A549 (cell line): ENCODE measurements at regions not wholly inside any gene's neighbourhood (a gene's known extent, or its start where the extent isn't known, plus 50 kb on each side); places are given as distances from the start of the nearest gene placed in this dataset.

Experiments used
- ATAC-seq, 2 experiments: fragments of 200-7000 bp in 1 of 2; fragments of >200 bp in 1 of 2; cut with Nextera tagmentation in 1 of 2; cut with Tn5 transposase in 1 of 2; 3 replicates each; pipeline versions ENCODE4 v1.8.0 to v1.9.1; 2018 to 2020; ENCODE audit warnings: mild to moderate bottlenecking in 1 of 2, moderate library complexity in 1 of 2
- CTCF ChIA-PET: fragments of 300-600 bp; sonication (Branson Sonifier 250); formaldehyde crosslinking; extraction: SDS; loops from one replicate; lab custom pipeline; 2021; ENCODE audit warnings: antibody characterized with exemption, inconsistent platforms; lab: Yijun Ruan, JAX
- POLR2A ChIA-PET: fragments of 350-600 bp; formaldehyde crosslinking; extraction: SDS; loops from one replicate; lab custom pipeline; 2021; ENCODE audit warnings: antibody characterized with exemption, inconsistent platforms; lab: Yijun Ruan, JAX
- DNase-seq, 2 experiments: peaks; one replicate each; pipeline versions ENCODE4 v3.0.0 to v3.0.0-alpha.2; 2011 to 2016; ENCODE audit warnings: low read depth in 1 of 2, low spot score in 1 of 2
- FAIRE-seq: peaks from 2 replicates; lab custom pipeline; 2011; peaks lifted over from hg19 to GRCh38; lab: Jason Lieb, UNC
- H3K27ac ChIP-seq, 2 experiments: fragments of >200 bp; sonication (Bioruptor Twin); formaldehyde crosslinking; 3 replicates each; pipeline ENCODE4 v1.5.1; 2016 to 2017
- H3K4me1 ChIP-seq: fragments of >200 bp; sonication (Bioruptor Twin); formaldehyde crosslinking; 3 replicates; pipeline ENCODE4 v1.6.1; 2016
- H3K4me2 ChIP-seq: fragments of >200 bp; sonication (Bioruptor Twin); formaldehyde crosslinking; 3 replicates; pipeline ENCODE4 v1.6.1; 2016
- H3K4me3 ChIP-seq: fragments of >200 bp; sonication (Bioruptor Twin); formaldehyde crosslinking; 3 replicates; pipeline ENCODE4 v1.5.1; 2016
- H3K9me3 ChIP-seq: fragments of >200 bp; sonication (Bioruptor Twin); formaldehyde crosslinking; 3 replicates; pipeline ENCODE4 v1.6.1; 2016
- CEBPB ChIP-seq, 2 experiments: fragments of >200 bp in 1 of 2; sonication (Bioruptor Twin) in 1 of 2; formaldehyde crosslinking in 1 of 2; IDR thresholded peaks; 2 replicates each; pipeline ENCODE4 v1.6.1; 2012 to 2016
- CHD2 ChIP-seq: fragments of 150-350 bp; IDR thresholded peaks from 2 replicates; pipeline ENCODE4 v1.6.1; 2014; ENCODE audit warnings: low read length; ENCODE audit not compliant: partially characterized antibody
- EHMT2 ChIP-seq: fragments of 200-600 bp; sonication (generic); IDR thresholded peaks from 2 replicates; pipeline ENCODE4 v1.6.1; 2016; ENCODE audit warnings: antibody characterized with exemption, low read depth, mild to moderate bottlenecking, moderate library complexity
- ESRRA ChIP-seq: fragments of 150-350 bp; IDR thresholded peaks from 2 replicates; pipeline ENCODE4 v1.6.1; 2014; ENCODE audit warnings: mild to moderate bottlenecking, low read length, borderline replicate concordance
- FOSB ChIP-seq: fragments of 250-450 bp; sonication (Bioruptor Pico); IDR thresholded peaks from 2 replicates; pipeline ENCODE4 v1.5.0; 2020; ENCODE audit warnings: mild to moderate bottlenecking, moderate library complexity
- FOXS1 ChIP-seq: fragments of 250-450 bp; sonication (Bioruptor Pico); IDR thresholded peaks from 2 replicates; pipeline ENCODE4 v1.5.0; 2020; ENCODE audit warnings: mild to moderate bottlenecking, moderate library complexity
- GATA3 ChIP-seq: IDR thresholded peaks from 2 replicates; pipeline ENCODE4 v1.6.1; 2012; ENCODE audit warnings: borderline replicate concordance
- HDAC2 ChIP-seq: fragments of 200-600 bp; sonication (generic); IDR thresholded peaks from 2 replicates; pipeline ENCODE4 v1.6.1; 2016
- HOXA7 ChIP-seq: fragments of 250-450 bp; sonication (Bioruptor Pico); IDR thresholded peaks from 2 replicates; pipeline ENCODE4 v1.5.0; 2020; ENCODE audit warnings: mild to moderate bottlenecking, moderate library complexity
- HOXB13 ChIP-seq: fragments of 250-450 bp; sonication (Bioruptor Pico); IDR thresholded peaks from 2 replicates; pipeline ENCODE4 v1.5.0; 2020; ENCODE audit warnings: low read depth, mild to moderate bottlenecking, moderate library complexity
- JUN ChIP-seq, 2 experiments: fragments of >200 bp; sonication (Bioruptor Twin); formaldehyde crosslinking; IDR thresholded peaks; 2 replicates in 1 of 2; 3 replicates in 1 of 2; pipeline ENCODE4 v1.6.1; 2016 to 2017
- JUNB ChIP-seq: fragments of >200 bp; sonication (Bioruptor Twin); formaldehyde crosslinking; IDR thresholded peaks from 2 replicates; pipeline ENCODE4 v1.6.1; 2016
- KDM1A ChIP-seq: fragments of 200-600 bp; sonication (generic); IDR thresholded peaks from 2 replicates; pipeline ENCODE4 v1.6.1; 2016; ENCODE audit warnings: low read depth, mild to moderate bottlenecking
- MAFK ChIP-seq: fragments of 450-650 bp; IDR thresholded peaks from 2 replicates; pipeline ENCODE4 v1.6.1; 2014; ENCODE audit not compliant: partially characterized antibody
- MAZ ChIP-seq: fragments of 150-350 bp; IDR thresholded peaks from 2 replicates; pipeline ENCODE4 v1.6.1; 2014; ENCODE audit warnings: antibody characterized with exemption, low read depth, low read length, borderline replicate concordance
- MYC ChIP-seq: IDR thresholded peaks from 2 replicates; pipeline ENCODE4 v1.6.1; 2012; ENCODE audit warnings: mild to moderate bottlenecking, inconsistent platforms, low read length, improper control_type of control experiment, borderline replicate concordance
- NFE2L2 ChIP-seq: fragments of 150-350 bp; conservative IDR thresholded peaks from 2 replicates; pipeline ENCODE4 v1.6.1; 2014; ENCODE audit warnings: low read length
- NPAS2 ChIP-seq: fragments of 250-450 bp; sonication (Bioruptor Pico); IDR thresholded peaks from 2 replicates; pipeline ENCODE4 v1.8.0; 2022; ENCODE audit warnings: mild to moderate bottlenecking, moderate library complexity, borderline replicate concordance
- POLR2A ChIP-seq: IDR thresholded peaks from 2 replicates; pipeline ENCODE4 v1.6.1; 2012; ENCODE audit warnings: mild to moderate bottlenecking, low read length
- POLR2AphosphoS2 ChIP-seq: conservative IDR thresholded peaks from 2 replicates; pipeline ENCODE4 v1.6.1; 2012; ENCODE audit warnings: low read length, improper control_type of control experiment, inconsistent platforms
- RCOR1 ChIP-seq: fragments of 150-350 bp; IDR thresholded peaks from 2 replicates; pipeline ENCODE4 v1.6.1; 2014; ENCODE audit warnings: antibody characterized with exemption, low read length, low read depth
- TFCP2L1 ChIP-seq: fragments of 250-450 bp; sonication (Bioruptor Pico); IDR thresholded peaks from 2 replicates; pipeline ENCODE4 v1.5.0; 2021; ENCODE audit warnings: mild to moderate bottlenecking
- TP53 ChIP-seq: fragments of 250-450 bp; sonication (Bioruptor Pico); IDR thresholded peaks from 2 replicates; pipeline ENCODE4 v1.5.0; 2021; ENCODE audit warnings: mild to moderate bottlenecking, moderate library complexity
- USF2 ChIP-seq: fragments of 450-650 bp; IDR thresholded peaks from 2 replicates; pipeline ENCODE4 v1.6.1; 2014; ENCODE audit warnings: antibody characterized with exemption
- ZC3H11A ChIP-seq: fragments of 450-650 bp; IDR thresholded peaks from 2 replicates; pipeline ENCODE4 v1.6.1; 2014; ENCODE audit warnings: antibody characterized with exemption, mild to moderate bottlenecking
- ZFP36 ChIP-seq: fragments of 450-650 bp; IDR thresholded peaks from 2 replicates; pipeline ENCODE4 v1.6.1; 2014; ENCODE audit warnings: borderline replicate concordance; ENCODE audit not compliant: partially characterized antibody
- ZSCAN20 ChIP-seq: fragments of 250-450 bp; sonication (Bioruptor Pico); IDR thresholded peaks from 2 replicates; pipeline ENCODE4 v1.8.0; 2022; ENCODE audit warnings: mild to moderate bottlenecking, moderate library complexity
- WGBS: methylation state at CpG from one replicate; pipeline ENCODE4 v1.1.6; 2017; ENCODE audit errors: missing lambda C conversion rate; 5-methylcytosine and 5-hydroxymethylcytosine counted together
- TF ChIP-seq, protein P1 (sequence below): fragments of >200 bp; sonication (Bioruptor Twin); formaldehyde crosslinking; IDR thresholded peaks from 2 replicates; pipeline ENCODE4 v1.6.1; 2016
- TF ChIP-seq, protein P2 (sequence below): fragments of 150-350 bp; IDR thresholded peaks from 2 replicates; pipeline ENCODE4 v1.6.1; 2014; ENCODE audit warnings: low read depth, mild to moderate bottlenecking, low read length

- ChIA-PET CTCF (no interaction called here), POLR2A (no interaction called here)
- no peak for FAIRE-seq
- no peak for TF ChIP-seq CHD2
- TF ChIP-seq, protein P1, sequence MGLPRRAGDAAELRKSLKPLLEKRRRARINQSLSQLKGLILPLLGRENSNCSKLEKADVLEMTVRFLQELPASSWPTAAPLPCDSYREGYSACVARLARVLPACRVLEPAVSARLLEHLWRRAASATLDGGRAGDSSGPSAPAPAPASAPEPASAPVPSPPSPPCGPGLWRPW: no peak
- no peak for TF ChIP-seq MAZ
- TF ChIP-seq USF2: no peak
- no peak for TF ChIP-seq ZFP36
- TF ChIP-seq HOXA7: no peak
- no peak for TF ChIP-seq TFCP2L1
- TF ChIP-seq NPAS2 (CRISPR knock-in tag): no peak
- TF ChIP-seq ZSCAN20: no peak
- TF ChIP-seq POLR2AphosphoS2: no peak
- TF ChIP-seq TP53: no peak
- TF ChIP-seq FOXS1 (CRISPR knock-in tag): no peak
- no peak for TF ChIP-seq ZC3H11A
- TF ChIP-seq EHMT2: no peak
- TF ChIP-seq GATA3: no peak
- no peaks in the 10 kb centered on the region for H3K4me1 ChIP-seq
- H3K9me3 ChIP-seq: peaks cover 3% of the 10 kb centered on the region; the same call in 2 of the 3 replicates
- H3K4me2 ChIP-seq: no peak overlapping the region
- no peak overlapping the region for H3K27ac ChIP-seq
- WGBS: 0% methylated on average over 1 of the region's 1 CpG
- no peak overlapping the region for H3K4me3 ChIP-seq
- ATAC-seq: no peak
- DNase-seq: no peak
These were observed 416.3 kb upstream of the LRRTM4 start for GRCh38 chr2:77938462-77938861.

DNA sequence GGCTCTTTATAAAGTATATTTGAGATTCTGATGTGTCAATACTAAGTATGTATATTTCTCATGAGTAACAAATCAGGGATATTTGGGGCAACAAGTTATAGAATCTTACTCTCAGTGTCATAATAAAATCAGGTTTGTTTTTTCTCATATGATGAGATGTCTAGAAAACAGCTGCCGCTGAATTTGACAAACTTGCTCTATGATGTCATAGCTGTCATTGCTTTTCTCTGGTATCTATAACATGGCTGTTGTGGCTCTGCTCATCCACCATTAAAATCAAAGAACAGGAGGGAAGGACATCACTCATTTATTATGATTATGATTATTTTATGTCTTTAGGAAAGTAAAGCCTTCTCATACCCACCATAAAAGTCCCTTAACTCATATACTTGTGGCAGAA lies 417.2 kb upstream of the LRRTM4 start:
- no peak overlapping the region for H3K27ac ChIP-seq
- ATAC-seq (no peak), DNase-seq (no peak), FAIRE-seq (no peak)
- H3K4me3 ChIP-seq: no peak overlapping the region
- peaks cover 3% of the 10 kb centered on the region; the same call in 2 of the 3 replicates for H3K9me3 ChIP-seq
- CTCF ChIA-PET: interaction anchor here (0.6 kb wide), 1 partner anchor 64 kb away, joined by 3 read pairs; no protein-coding TSS in a partner anchor
- no peak overlapping the region for H3K4me2 ChIP-seq
- WGBS: 2% methylated on average over 1 of the region's 1 CpG
- POLR2A ChIA-PET: no interaction called here
- TF ChIP-seq ZSCAN20: no peak
- H3K4me1 ChIP-seq: no peaks in the 10 kb centered on the region

DNA sequence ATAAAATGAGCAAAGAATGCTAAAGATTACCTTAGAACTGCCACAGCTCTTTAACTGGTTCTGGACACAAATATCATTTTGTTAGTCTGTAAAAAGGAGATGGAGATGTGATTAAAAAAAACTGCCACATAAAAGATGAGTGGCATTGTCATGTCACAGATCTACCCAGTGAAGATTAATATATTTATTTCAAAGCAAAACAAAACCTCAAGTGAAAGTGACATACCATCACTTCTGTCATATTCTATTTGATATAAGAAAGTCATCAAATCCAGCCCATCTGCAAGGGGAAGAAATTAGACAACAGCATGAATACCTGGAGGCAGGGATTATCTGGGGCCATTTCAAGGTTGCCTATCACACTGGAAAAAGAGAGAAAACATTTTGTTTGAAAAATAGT lies 417.6 kb upstream of the LRRTM4 start:
- ATAC-seq (no peak), FAIRE-seq (no peak), DNase-seq (no peak)
- Histone ChIP-seq H3K4me1 (no peaks in the 10 kb centered on the region), H3K4me3 (no peak overlapping the region), H3K27ac (no peak overlapping the region), H3K4me2 (no peak overlapping the region), H3K9me3 (peaks cover 3% of the 10 kb centered on the region; the same call in 2 of the 3 replicates)
- POLR2A ChIA-PET: no interaction called here
- CTCF ChIA-PET: interaction anchor here (0.6 kb wide), 1 partner anchor 64 kb away, joined by 3 read pairs; no protein-coding TSS in a partner anchor
- TF ChIP-seq HDAC2: no peak
- no peak for TF ChIP-seq NFE2L2
- no peak for TF ChIP-seq KDM1A
- TF ChIP-seq TFCP2L1: no peak
- TF ChIP-seq JUN (IDR thresholded peaks at IDR 0.05): no peak
- no peak for TF ChIP-seq ESRRA
- TF ChIP-seq GATA3: no peak
- TF ChIP-seq HOXB13 (CRISPR knock-in tag): no peak
- TF ChIP-seq MAFK: no peak
- no peak for TF ChIP-seq CEBPB (IDR thresholded peaks at IDR 0.05)
- TF ChIP-seq EHMT2: no peak
- TF ChIP-seq ZFP36: no peak
- TF ChIP-seq RCOR1: no peak
- TF ChIP-seq, protein P1: no peak
- TF ChIP-seq POLR2A: no peak
- TF ChIP-seq, protein P2, sequence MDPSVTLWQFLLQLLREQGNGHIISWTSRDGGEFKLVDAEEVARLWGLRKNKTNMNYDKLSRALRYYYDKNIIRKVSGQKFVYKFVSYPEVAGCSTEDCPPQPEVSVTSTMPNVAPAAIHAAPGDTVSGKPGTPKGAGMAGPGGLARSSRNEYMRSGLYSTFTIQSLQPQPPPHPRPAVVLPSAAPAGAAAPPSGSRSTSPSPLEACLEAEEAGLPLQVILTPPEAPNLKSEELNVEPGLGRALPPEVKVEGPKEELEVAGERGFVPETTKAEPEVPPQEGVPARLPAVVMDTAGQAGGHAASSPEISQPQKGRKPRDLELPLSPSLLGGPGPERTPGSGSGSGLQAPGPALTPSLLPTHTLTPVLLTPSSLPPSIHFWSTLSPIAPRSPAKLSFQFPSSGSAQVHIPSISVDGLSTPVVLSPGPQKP: no peak
- TF ChIP-seq MYC: no peak
- no peak for TF ChIP-seq FOSB (CRISPR knock-in tag)
- TF ChIP-seq JUNB: no peak
- TF ChIP-seq USF2: no peak
